SK-N-SH (cell line): ENCODE measurements at regions not wholly inside any gene's neighbourhood (a gene's known extent, or its start where the extent isn't known, plus 50 kb on each side); places are given as distances from the start of the nearest gene placed in this dataset.

Source experiments
- CTCF ChIA-PET: fragments of 300-600, 350-600 bp; formaldehyde crosslinking; extraction: SDS; loops from one replicate; lab custom pipeline; 2021; lab: Yijun Ruan, JAX
- POLR2A ChIA-PET: fragments of 350-600 bp; sonication (Branson Sonifier 250); formaldehyde crosslinking; extraction: SDS; loops from one replicate; lab custom pipeline; 2020; ENCODE audit warnings: antibody characterized with exemption, inconsistent platforms; lab: Yijun Ruan, JAX
- DNase-seq: peaks from one replicate; pipeline ENCODE4 v3.0.0; 2012
- H2AFZ ChIP-seq: fragments of 200-600 bp; sonication (generic); 2 replicates; pipeline ENCODE4 v1.8.1; 2016; ENCODE audit warnings: antibody characterized with exemption, mild to moderate bottlenecking, low read depth
- H3F3A ChIP-seq: fragments of 200-600 bp; sonication (generic); replicated peaks from 2 replicates; pipeline ENCODE3; 2016; ENCODE audit warnings: antibody characterized with exemption, mild to moderate bottlenecking; ENCODE audit not compliant: insufficient read depth
- H3K27ac ChIP-seq, 2 experiments: fragments of 200-500 bp in 1 of 2; fragments of 200-600 bp in 1 of 2; sonication (Bioruptor generic) in 1 of 2; sonication (generic), shearing (Covaris generic) in 1 of 2; 2 replicates each; pipeline versions ENCODE4 v1.5.1 to v1.6.1; 2014 to 2016; ENCODE audit warnings: low read depth in 2 of 2, inconsistent platforms in 1 of 2, low read length in 1 of 2, mild to moderate bottlenecking in 1 of 2, mixed read lengths in 1 of 2
- H3K27me3 ChIP-seq: fragments of 200-600 bp; sonication (generic), shearing (Covaris generic); 2 replicates; pipeline ENCODE4 v1.6.1; 2016; ENCODE audit warnings: mixed run types; ENCODE audit not compliant: insufficient read depth
- H3K36me3 ChIP-seq, 2 experiments: fragments of 200-500 bp in 1 of 2; fragments of 200-600 bp in 1 of 2; sonication (Bioruptor generic) in 1 of 2; sonication (generic) in 1 of 2; replicated peaks in 1 of 2; 2 replicates each; pipeline versions ENCODE3 to v1.5.1; 2014 to 2016; ENCODE audit warnings: low read length in 1 of 2, mild to moderate bottlenecking in 1 of 2; ENCODE audit not compliant: insufficient read depth in 2 of 2, control insufficient read depth in 1 of 2
- H3K4me1 ChIP-seq, 2 experiments: fragments of 200-500 bp in 1 of 2; fragments of 200-600 bp in 1 of 2; sonication (Bioruptor generic) in 1 of 2; sonication (generic), shearing (Covaris generic) in 1 of 2; 2 replicates each; pipeline versions ENCODE4 v1.5.1 to v1.6.1; 2014 to 2016; ENCODE audit warnings: low read depth in 1 of 2, low read length in 1 of 2, mixed run types in 1 of 2; ENCODE audit not compliant: insufficient read depth in 2 of 2, control insufficient read depth in 1 of 2
- H3K4me2 ChIP-seq: fragments of 200-600 bp; sonication (generic), shearing (Covaris generic); 2 replicates; pipeline ENCODE4 v1.6.1; 2017; ENCODE audit warnings: mixed run types
- H3K4me3 ChIP-seq, 2 experiments: fragments of 200-500 bp in 1 of 2; fragments of 200-600 bp in 1 of 2; sonication (Bioruptor generic) in 1 of 2; sonication (generic), shearing (Covaris generic) in 1 of 2; 2 replicates each; pipeline versions ENCODE4 v1.5.1 to v1.8.1; 2014 to 2016; ENCODE audit warnings: low read depth in 2 of 2, inconsistent platforms in 1 of 2, low read length in 1 of 2, mild to moderate bottlenecking in 1 of 2, mixed read lengths in 1 of 2, moderate library complexity in 1 of 2
- H3K79me2 ChIP-seq: fragments of 200-600 bp; sonication (generic); 2 replicates; pipeline ENCODE4 v1.8.1; 2017; ENCODE audit warnings: mild to moderate bottlenecking; ENCODE audit not compliant: insufficient read depth
- H3K9ac ChIP-seq: fragments of 200-600 bp; sonication (generic); 2 replicates; pipeline ENCODE4 v1.6.1; 2017; ENCODE audit warnings: mixed run types
- H3K9me2 ChIP-seq: fragments of 200-600 bp; sonication (generic); 2 replicates; pipeline ENCODE4 v1.6.1; 2017; ENCODE audit warnings: mixed run types
- H3K9me3 ChIP-seq: fragments of 200-600 bp; sonication (generic); 2 replicates; pipeline ENCODE4 v1.6.1; 2017; ENCODE audit warnings: mixed run types, mild to moderate bottlenecking, moderate library complexity
- H4K20me1 ChIP-seq: fragments of 200-600 bp; sonication (generic); 2 replicates; pipeline ENCODE4 v1.6.1; 2017; ENCODE audit warnings: mild to moderate bottlenecking, mixed run types; ENCODE audit not compliant: insufficient read depth
- CHD2 ChIP-seq: fragments of 150-350 bp; IDR thresholded peaks from 2 replicates; pipeline ENCODE4 v1.6.1; 2018; ENCODE audit warnings: low read length; ENCODE audit not compliant: partially characterized antibody
- PBX3 ChIP-seq: IDR thresholded peaks from 2 replicates; pipeline ENCODE4; 2012
- RCOR1 ChIP-seq: fragments of 150-350 bp; IDR thresholded peaks from 2 replicates; pipeline ENCODE4 v1.6.1; 2017; ENCODE audit warnings: antibody characterized with exemption, low read length
- REST ChIP-seq: IDR thresholded peaks from 2 replicates; pipeline ENCODE4 v1.6.1; 2012; ENCODE audit warnings: mild to moderate bottlenecking, low read depth, low read length, moderate library complexity
- RFX5 ChIP-seq: IDR thresholded peaks from 2 replicates; pipeline ENCODE4 v1.6.1; 2012; ENCODE audit warnings: mild to moderate bottlenecking, improper control_type of control experiment, low read length
- SIN3A ChIP-seq: IDR thresholded peaks from 2 replicates; pipeline ENCODE4 v1.6.1; 2012; ENCODE audit warnings: low read depth, mild to moderate bottlenecking, low read length, moderate library complexity, borderline replicate concordance
- SMC3 ChIP-seq: IDR thresholded peaks from 2 replicates; pipeline ENCODE4 v1.6.1; 2012; ENCODE audit warnings: low read depth, low read length, improper control_type of control experiment
- USF1 ChIP-seq: IDR thresholded peaks from 2 replicates; pipeline ENCODE4 v1.4.0; 2012; ENCODE audit warnings: low read depth, borderline replicate concordance
- YY1 ChIP-seq: IDR thresholded peaks from 2 replicates; pipeline ENCODE4 v1.4.0; 2012; ENCODE audit warnings: low read depth, mild to moderate bottlenecking
- WGBS: methylation state at CpG from one replicate; pipeline ENCODE4 v1.1.6; 2017; ENCODE audit warnings: low lambda C conversion rate; 5-methylcytosine and 5-hydroxymethylcytosine counted together

- ChIA-PET CTCF (no interaction called here), POLR2A (no interaction called here)
- no peaks in the 10 kb centered on the region for H3K9me3 ChIP-seq
- H3K27ac ChIP-seq, result no peak overlapping the region
- H3K4me2 ChIP-seq, result no peak overlapping the region
- H2AFZ ChIP-seq, result no peak overlapping the region
- H4K20me1 ChIP-seq, result no peaks in the 10 kb centered on the region
- H3F3A ChIP-seq, result no peaks in the 10 kb centered on the region
- H3K9me2 ChIP-seq, result no peaks in the 10 kb centered on the region
- H3K9ac ChIP-seq, result no peak overlapping the region
- no peaks in the 10 kb centered on the region for H3K36me3 ChIP-seq
- no peak for TF ChIP-seq CHD2
- no peak for TF ChIP-seq USF1
- no peak for TF ChIP-seq SIN3A
- no peak for TF ChIP-seq PBX3
- no peaks in the 10 kb centered on the region for H3K27me3 ChIP-seq
- no peaks in the 10 kb centered on the region for H3K79me2 ChIP-seq
- H3K4me3 ChIP-seq, result no peak overlapping the region
- DNase-seq, result no peak
- 8% methylated on average over 5 of the region's 5 CpGs for WGBS
- H3K4me1 ChIP-seq, result no peaks in the 10 kb centered on the region
Observed at GRCh38 chr16:26344976-26345375, 653.2 kb downstream of the HS3ST4 start.

GRCh38 chr16:26345966-26346365 is 654.2 kb downstream of the HS3ST4 start:
- H3K4me3 ChIP-seq, result no peak overlapping the region
- no peak overlapping the region for H3K27ac ChIP-seq
- no peaks in the 10 kb centered on the region for H3K9me3 ChIP-seq
- no peaks in the 10 kb centered on the region for H3K79me2 ChIP-seq
- WGBS, result 11% methylated on average over 4 of the region's 4 CpGs
- no peak overlapping the region for H3K9ac ChIP-seq
- H3K9me2 ChIP-seq, result no peaks in the 10 kb centered on the region
- H3K36me3 ChIP-seq, result no peaks in the 10 kb centered on the region
- H3K4me2 ChIP-seq, result no peak overlapping the region
- no peaks in the 10 kb centered on the region for H4K20me1 ChIP-seq
- no peak for TF ChIP-seq SMC3
- no peaks in the 10 kb centered on the region for H3K27me3 ChIP-seq
- DNase-seq, result no peak
- POLR2A ChIA-PET, result no interaction called here
- no peaks in the 10 kb centered on the region for H3K4me1 ChIP-seq
- CTCF ChIA-PET, result interaction anchor here (1.5 kb wide), 1 partner anchor 125 kb away, joined by 3 read pairs; no protein-coding TSS in a partner anchor
- H2AFZ ChIP-seq, result no peak overlapping the region
- no peaks in the 10 kb centered on the region for H3F3A ChIP-seq

GRCh38 chr16:26348095-26348494 is 656.3 kb downstream of the HS3ST4 start:
- ChIA-PET CTCF (interaction anchor here (0.8 kb wide), 1 partner anchor 9 kb away, joined by 3 read pairs; no protein-coding TSS in a partner anchor), POLR2A (no interaction called here)
- Histone ChIP-seq H3K4me1 (no peaks in the 10 kb centered on the region), H3K4me3 (no peak overlapping the region), H3K27ac (no peak overlapping the region), H3K4me2 (no peak overlapping the region), H4K20me1 (no peaks in the 10 kb centered on the region), H3K79me2 (no peaks in the 10 kb centered on the region), H3K9me3 (no peaks in the 10 kb centered on the region), H3K9me2 (no peaks in the 10 kb centered on the region), H3K27me3 (no peaks in the 10 kb centered on the region), H3F3A (no peaks in the 10 kb centered on the region), H2AFZ (no peak overlapping the region), H3K36me3 (no peaks in the 10 kb centered on the region), H3K9ac (no peak overlapping the region)
- no peak for TF ChIP-seq RFX5
- no peak for TF ChIP-seq YY1
- no peak for TF ChIP-seq RCOR1
- no peak for TF ChIP-seq REST
- TF ChIP-seq SIN3A, result no peak
- no peak for DNase-seq
- 29% methylated on average over 10 of the region's 10 CpGs for WGBS
